Common myeloid progenitor, CD34-positive (primary cell): ENCODE measurements at regions not wholly inside any gene's neighbourhood (a gene's known extent, or its start where the extent isn't known, plus 50 kb on each side); places are given as distances from the start of the nearest gene placed in this dataset.
A peak's percentile ranks its signal among the peaks of the same experiment; 100 is the strongest.

Experiments
- CTCF ChIA-PET: fragments of 350-600 bp; sonication (Branson Sonifier 250); formaldehyde crosslinking; loops from one replicate; lab custom pipeline; 2021; ENCODE audit warnings: antibody characterized with exemption; lab: Charles Lee
- POLR2A ChIA-PET: fragments of 350-600 bp; sonication (Branson Sonifier 250); formaldehyde crosslinking; loops from one replicate; lab custom pipeline; 2021; ENCODE audit warnings: antibody characterized with exemption; lab: Charles Lee
- DNase-seq, 3 donors: peaks; one replicate each; pipeline versions ENCODE4 v3.0.0 to v3.0.0-alpha.2; 2013
- H3K27ac ChIP-seq, 2 experiments: 1 replicate in 1 of 2; 2 replicates in 1 of 2; pipeline ENCODE4 v1.7.0; 2013; ENCODE audit warnings: inconsistent platforms in 2 of 2, low read length in 2 of 2, mild to moderate bottlenecking in 2 of 2, low read depth in 1 of 2, moderate library complexity in 1 of 2; ENCODE audit not compliant: severe bottlenecking in 2 of 2, insufficient read depth in 1 of 2, poor library complexity in 1 of 2
- H3K27me3 ChIP-seq, 5 experiments: replicated peaks in 2 of 5; 1 replicate in 3 of 5; 2 replicates in 2 of 5; pipeline versions ENCODE4 v1.6.1 to v1.7.0; 2013; ENCODE audit warnings: low read length in 4 of 5, mild to moderate bottlenecking in 2 of 5, moderate library complexity in 2 of 5, inconsistent platforms in 1 of 5; ENCODE audit not compliant: insufficient read depth in 5 of 5, control insufficient read depth in 4 of 5
- H3K36me3 ChIP-seq, 4 experiments: 1 replicate in 2 of 4; 2 replicates in 2 of 4; pipeline versions ENCODE4 v1.6.1 to v1.7.0; 2013; ENCODE audit warnings: low read length in 3 of 4, control low read depth in 1 of 4, mild to moderate bottlenecking in 1 of 4; ENCODE audit not compliant: control insufficient read depth in 4 of 4, insufficient read depth in 4 of 4
- H3K4me1 ChIP-seq, 4 experiments: 1 replicate in 3 of 4; 2 replicates in 1 of 4; pipeline versions ENCODE4 v1.6.1 to v1.7.1; 2013; ENCODE audit warnings: low read length in 3 of 4, mild to moderate bottlenecking in 3 of 4, control low read depth in 1 of 4, inconsistent platforms in 1 of 4, moderate library complexity in 1 of 4; ENCODE audit not compliant: control insufficient read depth in 4 of 4, insufficient read depth in 4 of 4; ENCODE audit errors: control extremely low read depth in 1 of 4
- H3K4me3 ChIP-seq, 7 experiments: 1 replicate in 4 of 7; 2 replicates in 3 of 7; pipeline versions ENCODE4 v1.5.1 to v1.7.0; 2013; ENCODE audit warnings: mild to moderate bottlenecking in 7 of 7, low read length in 6 of 7, moderate library complexity in 6 of 7, inconsistent platforms in 2 of 7, low read depth in 2 of 7, control low read depth in 1 of 7; ENCODE audit not compliant: insufficient read depth in 4 of 7, control insufficient read depth in 1 of 7; ENCODE audit errors: extremely low read depth in 1 of 7
- H3K9me3 ChIP-seq, 5 experiments: 1 replicate in 4 of 5; 2 replicates in 1 of 5; pipeline versions ENCODE4 v1.6.1 to v1.7.1; 2013; ENCODE audit warnings: low read length in 4 of 5, mild to moderate bottlenecking in 2 of 5, inconsistent platforms in 1 of 5, low read depth in 1 of 5, moderate library complexity in 1 of 5; ENCODE audit not compliant: control insufficient read depth in 4 of 5, insufficient read depth in 2 of 5; ENCODE audit errors: control extremely low read depth in 1 of 5
- WGBS: methylation state at CpG from one replicate; pipeline ENCODE4 v1.1.5; 2013; ENCODE audit not compliant: insufficient coverage; 5-methylcytosine and 5-hydroxymethylcytosine counted together

- Histone ChIP-seq H3K27ac (no peak overlapping the region), H3K4me1 (no peaks in the 10 kb centered on the region), H3K27me3 (peaks cover 0 to 6% (median 0%) of the 10 kb centered on the region in 5 experiments), H3K36me3 (no peaks in the 10 kb centered on the region), H3K9me3 (no peaks in the 10 kb centered on the region), H3K4me3 (no peak overlapping the region)
- WGBS = 87% methylated on average over 3 of the region's 4 CpGs
- DNase-seq = no peak
- ChIA-PET POLR2A (no interaction called here), CTCF (no interaction called here)
Measured at GRCh38 chr4:81946996-81947395, 426.8 kb downstream of the HNRNPD start.

- H3K9me3 ChIP-seq = peaks cover 0 to 3% (median 0%) of the 10 kb centered on the region in 5 experiments
- ChIA-PET CTCF (interaction anchor here (1.9 kb wide), 1 partner anchor 17 kb away, joined by 6 read pairs; no protein-coding TSS in a partner anchor), POLR2A (no interaction called here)
- 100% methylated on average over 1 of the region's 3 CpGs for WGBS
- no peaks in the 10 kb centered on the region for H3K27me3 ChIP-seq
- H3K27ac ChIP-seq = no peak overlapping the region
- H3K4me3 ChIP-seq = no peak overlapping the region
- H3K36me3 ChIP-seq = no peaks in the 10 kb centered on the region
- DNase-seq = no peak
- no peaks in the 10 kb centered on the region for H3K4me1 ChIP-seq
Measured at GRCh38 chr4:81930506-81931238, 443.1 kb downstream of the HNRNPD start.

GRCh38 chr4:81923140-81923539, 450.7 kb downstream of the HNRNPD start:
- no CpG with 5 or more reads among the region's 2 CpGs for WGBS
- peak in 1 of 3 donors; percentile 7 for DNase-seq
- Histone ChIP-seq H3K36me3 (no peaks in the 10 kb centered on the region), H3K9me3 (peaks cover 0 to 1% (median 0%) of the 10 kb centered on the region in 5 experiments), H3K27ac (no peak overlapping the region), H3K4me1 (no peaks in the 10 kb centered on the region), H3K27me3 (no peaks in the 10 kb centered on the region), H3K4me3 (no peak overlapping the region)
- ChIA-PET CTCF (interaction anchor here (2.0 kb wide), 1 partner anchor 10 kb away, joined by 5 read pairs; no protein-coding TSS in a partner anchor), POLR2A (no interaction called here)

- Histone ChIP-seq H3K4me3 (no peak overlapping the region), H3K9me3 (no peaks in the 10 kb centered on the region), H3K27ac (no peak overlapping the region), H3K4me1 (no peaks in the 10 kb centered on the region), H3K27me3 (no peaks in the 10 kb centered on the region), H3K36me3 (no peaks in the 10 kb centered on the region)
- ChIA-PET CTCF (interaction anchor here (2.0 kb wide), 1 partner anchor 9 kb away, joined by 5 read pairs; no protein-coding TSS in a partner anchor), POLR2A (no interaction called here)
- DNase-seq = no peak
- WGBS = no CpG with 5 or more reads among the region's 3 CpGs
Measured at GRCh38 chr4:81922313-81922712, 450.6 kb upstream of the RASGEF1B start.

- Histone ChIP-seq H3K4me1 (no peaks in the 10 kb centered on the region), H3K36me3 (no peaks in the 10 kb centered on the region), H3K4me3 (no peak overlapping the region), H3K9me3 (no peaks in the 10 kb centered on the region), H3K27me3 (no peaks in the 10 kb centered on the region), H3K27ac (no peak overlapping the region)
- POLR2A ChIA-PET = no interaction called here
- no peak for DNase-seq
- WGBS = 90% methylated on average over 3 of the region's 4 CpGs
- CTCF ChIA-PET = no interaction called here
Measured at GRCh38 chr4:81921751-81922159, 450.0 kb upstream of the RASGEF1B start.

- H3K9me3 ChIP-seq = no peaks in the 10 kb centered on the region
- POLR2A ChIA-PET = interaction anchor here (0.7 kb wide), 1 partner anchor 484 kb away, joined by 4 read pairs; no protein-coding TSS in a partner anchor
- H3K36me3 ChIP-seq = no peaks in the 10 kb centered on the region
Measured at GRCh38 chr4:81919810-81920209, 448.1 kb upstream of the RASGEF1B start.

GRCh38 chr4:81919223-81919622, 447.5 kb upstream of the RASGEF1B start:
- ChIA-PET CTCF (interaction anchor here (0.6 to 2.0 kb wide), 8 partner anchors 14 to 512 kb away, joined by 3 to 12 read pairs (median 3); no protein-coding TSS in a partner anchor), POLR2A (interaction anchor here (0.7 kb wide), 1 partner anchor 483 kb away, joined by 4 read pairs; no protein-coding TSS in a partner anchor)
- Histone ChIP-seq H3K4me1 (no peaks in the 10 kb centered on the region), H3K27me3 (no peaks in the 10 kb centered on the region), H3K27ac (no peak overlapping the region), H3K36me3 (no peaks in the 10 kb centered on the region), H3K4me3 (no peak overlapping the region), H3K9me3 (no peaks in the 10 kb centered on the region)
- DNase-seq = peak; percentile 32 to 56 (median 55)
- 74% methylated on average over 4 of the region's 4 CpGs for WGBS

More at GRCh38 chr4:81919810-81920209, 448.1 kb upstream of the RASGEF1B start:
- CTCF ChIA-PET = interaction anchor here (0.6 to 2.0 kb wide), 8 partner anchors 14 to 513 kb away, joined by 3 to 12 read pairs (median 3); no protein-coding TSS in a partner anchor
- H3K4me1 ChIP-seq = no peaks in the 10 kb centered on the region
- H3K27ac ChIP-seq = no peak overlapping the region
- no peak overlapping the region for H3K4me3 ChIP-seq
- peak in 1 of 3 donors; percentile 4 for DNase-seq
- H3K27me3 ChIP-seq = no peaks in the 10 kb centered on the region
- WGBS = no CpG with 5 or more reads among the region's 1 CpG
